Mesenchymal stem cell (in vitro differentiated cells and primary cell): ENCODE measurements at regions not wholly inside any gene's neighbourhood (a gene's known extent, or its start where the extent isn't known, plus 50 kb on each side); places are given as distances from the start of the nearest gene placed in this dataset.
A peak's percentile ranks its signal among the peaks of the same experiment; 100 is the strongest.

ENCODE experiments used
- DNase-seq: peaks from one replicate; pipeline ENCODE4 v3.0.0-alpha.2; 2013
- H2AFZ ChIP-seq: one replicate; pipeline ENCODE4 v1.6.1; 2013; ENCODE audit warnings: low read depth, mild to moderate bottlenecking, control low read depth, inconsistent platforms, low read length, moderate library complexity
- H2AK5ac ChIP-seq: 2 replicates; pipeline ENCODE4 v1.6.1; 2013; ENCODE audit warnings: low read length, moderate library complexity, mild to moderate bottlenecking, inconsistent platforms; ENCODE audit not compliant: severe bottlenecking
- H2BK120ac ChIP-seq: one replicate; pipeline ENCODE4 v1.6.1; 2013; ENCODE audit warnings: low read depth, mild to moderate bottlenecking, inconsistent platforms, low read length, moderate library complexity
- H2BK12ac ChIP-seq, 2 experiments: one replicate each; pipeline ENCODE4 v1.6.1; 2013; ENCODE audit warnings: inconsistent platforms in 2 of 2, low read length in 2 of 2, mild to moderate bottlenecking in 2 of 2, moderate library complexity in 2 of 2, control low read depth in 1 of 2
- H2BK15ac ChIP-seq: one replicate; pipeline ENCODE4 v1.6.1; 2013; ENCODE audit warnings: mild to moderate bottlenecking, low read depth, inconsistent platforms; ENCODE audit not compliant: poor library complexity, severe bottlenecking
- H2BK5ac ChIP-seq: 2 replicates; pipeline ENCODE4 v1.6.1; 2013; ENCODE audit warnings: low read depth, mild to moderate bottlenecking, low read length, control low read depth, inconsistent platforms; ENCODE audit not compliant: poor library complexity, severe bottlenecking
- H3K14ac ChIP-seq, 2 experiments: one replicate each; pipeline ENCODE4 v1.6.1; 2013; ENCODE audit warnings: inconsistent platforms in 2 of 2, low read length in 2 of 2, control low read depth in 1 of 2, mild to moderate bottlenecking in 1 of 2, moderate library complexity in 1 of 2
- H3K18ac ChIP-seq, 2 experiments: one replicate each; pipeline ENCODE4 v1.6.1; 2013; ENCODE audit warnings: inconsistent platforms in 2 of 2, low read length in 2 of 2, control low read depth in 1 of 2, low read depth in 1 of 2, mild to moderate bottlenecking in 1 of 2
- H3K23ac ChIP-seq, 2 experiments: one replicate each; pipeline ENCODE4 v1.6.1; 2013; ENCODE audit warnings: inconsistent platforms in 2 of 2, low read length in 2 of 2, mild to moderate bottlenecking in 2 of 2, moderate library complexity in 2 of 2, control low read depth in 1 of 2
- H3K27ac ChIP-seq: 2 replicates; pipeline ENCODE4 v1.5.1; 2013; ENCODE audit warnings: mild to moderate bottlenecking, moderate library complexity, low read length, control low read depth, inconsistent platforms; ENCODE audit not compliant: poor library complexity, severe bottlenecking
- H3K27me3 ChIP-seq, 2 experiments: 2 replicates each; pipeline versions ENCODE4 v1.6.1 to v1.7.0; 2013; ENCODE audit warnings: low read length in 2 of 2, mild to moderate bottlenecking in 2 of 2, moderate library complexity in 2 of 2, control low read depth in 1 of 2, inconsistent platforms in 1 of 2; ENCODE audit not compliant: control insufficient read depth in 1 of 2, insufficient read depth in 1 of 2
- H3K36me3 ChIP-seq, 2 experiments: 2 replicates each; pipeline versions ENCODE4 v1.6.1 to v1.7.0; 2013; ENCODE audit warnings: low read length in 2 of 2, control low read depth in 1 of 2, inconsistent platforms in 1 of 2, low read depth in 1 of 2, mild to moderate bottlenecking in 1 of 2; ENCODE audit not compliant: insufficient read depth in 2 of 2, control insufficient read depth in 1 of 2
- H3K4ac ChIP-seq, 2 experiments: one replicate each; pipeline ENCODE4 v1.6.1; 2013; ENCODE audit warnings: inconsistent platforms in 2 of 2, low read length in 2 of 2, mild to moderate bottlenecking in 2 of 2, moderate library complexity in 2 of 2, control low read depth in 1 of 2, low read depth in 1 of 2
- H3K4me1 ChIP-seq: 2 replicates; pipeline ENCODE4 v1.6.1; 2013; ENCODE audit warnings: low read depth, low read length, control low read depth; ENCODE audit not compliant: control insufficient read depth, insufficient read depth
- H3K4me2 ChIP-seq: 2 replicates; pipeline ENCODE4 v1.6.1; 2013; ENCODE audit warnings: low read length, mild to moderate bottlenecking, inconsistent platforms; ENCODE audit not compliant: poor library complexity, severe bottlenecking
- H3K4me3 ChIP-seq, 2 experiments: 2 replicates each; pipeline versions ENCODE4 v1.5.1 to v1.7.0; 2013; ENCODE audit warnings: low read length in 2 of 2, mild to moderate bottlenecking in 2 of 2, control low read depth in 1 of 2, low read depth in 1 of 2; ENCODE audit not compliant: insufficient read depth in 1 of 2
- H3K79me1 ChIP-seq: replicated peaks from 2 replicates; pipeline ENCODE4 v1.6.1; 2013; ENCODE audit warnings: mild to moderate bottlenecking, control low read depth, low read length, inconsistent platforms; ENCODE audit not compliant: poor library complexity, severe bottlenecking
- H3K9ac ChIP-seq: 2 replicates; pipeline ENCODE4 v1.7.0; 2013; ENCODE audit warnings: mild to moderate bottlenecking, low read length, moderate library complexity
- H3K9me3 ChIP-seq: 2 replicates; pipeline ENCODE4 v1.7.0; 2013; ENCODE audit warnings: mild to moderate bottlenecking, low read length; ENCODE audit not compliant: control insufficient read depth
- H4K8ac ChIP-seq: one replicate; pipeline ENCODE4 v1.6.1; 2013; ENCODE audit warnings: inconsistent platforms, mild to moderate bottlenecking, low read length, moderate library complexity
- H4K91ac ChIP-seq: one replicate; pipeline ENCODE4 v1.6.1; 2013; ENCODE audit warnings: mild to moderate bottlenecking, low read length, inconsistent platforms
- WGBS: methylation state at CpG from one replicate; pipeline ENCODE4 v1.1.7; 2013; ENCODE audit warnings: mixed read lengths; 5-methylcytosine and 5-hydroxymethylcytosine counted together

DNA sequence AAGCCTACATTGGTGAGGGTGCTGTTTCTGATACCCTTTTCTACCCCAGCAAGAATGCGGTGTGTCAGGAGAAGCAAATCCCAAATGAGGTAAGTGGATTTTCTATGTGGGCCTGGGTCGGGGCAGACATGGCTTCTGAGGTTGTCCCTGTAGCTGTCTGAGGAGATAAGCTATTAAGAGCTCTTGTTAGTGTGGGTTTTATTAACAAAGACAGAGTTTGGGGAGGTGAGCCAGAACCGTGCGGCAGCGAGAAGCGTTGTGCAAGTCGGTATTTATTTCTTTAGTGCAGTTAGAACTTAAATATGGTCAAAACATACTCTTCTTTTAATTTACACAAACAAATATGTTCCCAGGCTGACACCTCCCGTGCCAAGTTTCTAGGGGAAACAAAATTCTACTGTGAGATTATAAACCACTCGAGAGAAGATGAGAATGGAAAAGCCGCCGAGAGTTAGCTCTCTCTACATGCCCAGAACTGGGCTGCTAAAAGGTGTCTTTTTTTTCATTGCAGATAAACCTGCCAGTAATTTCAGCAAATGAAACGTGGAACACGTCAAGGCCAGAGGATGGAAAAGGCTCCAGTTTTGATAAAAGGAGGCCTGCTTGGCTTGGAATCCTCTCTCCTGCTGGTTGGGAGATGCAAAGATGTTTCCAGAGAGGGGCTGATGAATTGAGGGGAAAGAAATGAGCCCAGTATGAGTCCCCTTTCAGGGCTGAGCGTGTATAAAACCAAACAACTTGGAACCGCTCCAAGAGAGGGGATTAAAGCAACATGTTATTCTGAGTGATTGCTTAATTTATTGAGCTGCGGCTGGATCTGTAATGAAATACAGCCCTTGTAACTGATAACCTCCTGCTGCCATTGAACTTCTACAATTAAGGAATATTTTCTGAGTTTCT lies 254.6 kb downstream of the MRTFB start:
- H3K4me3 ChIP-seq: no peak overlapping the region
- H3K79me1 ChIP-seq: peaks cover 35% of the 10 kb centered on the region
- H2AK5ac ChIP-seq: peak overlapping the region; percentile 77
- H2BK5ac ChIP-seq: no peak overlapping the region
- no peaks in the 10 kb centered on the region for H3K27me3 ChIP-seq
- peaks cover 8% of the 10 kb centered on the region for H3K4me1 ChIP-seq
- no peak for DNase-seq
- no peak overlapping the region for H3K18ac ChIP-seq
- no peak overlapping the region for H2BK120ac ChIP-seq
- no peak overlapping the region for H3K4me2 ChIP-seq
- H4K91ac ChIP-seq: no peak overlapping the region
- no peaks in the 10 kb centered on the region for H3K9me3 ChIP-seq
- H2BK15ac ChIP-seq: no peak overlapping the region
- no peak overlapping the region for H3K14ac ChIP-seq
- no peak overlapping the region for H4K8ac ChIP-seq
- no peak overlapping the region for H3K9ac ChIP-seq
- H3K4ac ChIP-seq: no peak overlapping the region
- no peak overlapping the region for H3K23ac ChIP-seq
- H2BK12ac ChIP-seq: no peak overlapping the region
- 93% methylated on average over 11 of the region's 16 CpGs for WGBS
- H3K36me3 ChIP-seq: peaks cover 18 to 40% of the 10 kb centered on the region in 2 experiments
- H3K27ac ChIP-seq: no peak overlapping the region
- H2AFZ ChIP-seq: no peak overlapping the region

DNA sequence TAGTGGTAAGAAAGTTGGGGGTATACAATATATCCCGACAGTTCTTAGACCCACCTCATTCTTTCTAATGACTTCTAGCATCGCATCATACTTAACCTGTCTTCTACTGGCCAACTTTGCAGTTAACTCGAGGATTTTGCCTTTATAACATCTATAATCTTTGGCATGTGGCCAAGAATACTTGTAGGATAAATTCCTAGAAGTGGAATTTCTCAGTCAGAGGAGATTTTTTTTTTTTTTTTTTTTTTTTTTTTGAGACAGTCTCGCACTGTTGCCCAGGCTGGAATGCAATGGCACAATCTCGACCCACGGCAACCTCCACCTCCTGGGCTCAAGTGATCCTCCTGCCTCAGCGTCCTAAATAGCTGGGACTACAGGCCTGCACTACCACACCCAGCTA lies 253.5 kb downstream of the MRTFB start:
- Histone ChIP-seq H4K8ac (no peak overlapping the region), H3K9ac (no peak overlapping the region), H3K27ac (peak overlapping the region; percentile 13), H3K23ac (no peak overlapping the region), H3K4me2 (no peak overlapping the region), H2AK5ac (no peak overlapping the region), H2BK15ac (no peak overlapping the region), H2BK12ac (no peak overlapping the region), H3K4ac (no peak overlapping the region), H2BK120ac (no peak overlapping the region), H3K79me1 (peaks cover 38% of the 10 kb centered on the region), H2BK5ac (no peak overlapping the region), H2AFZ (no peak overlapping the region), H3K27me3 (no peaks in the 10 kb centered on the region), H3K14ac (no peak overlapping the region), H3K4me3 (no peak overlapping the region), H3K18ac (no peak overlapping the region), H4K91ac (no peak overlapping the region), H3K4me1 (peaks cover 8% of the 10 kb centered on the region), H3K9me3 (no peaks in the 10 kb centered on the region), H3K36me3 (peaks cover 19 to 32% of the 10 kb centered on the region in 2 experiments)
- no peak for DNase-seq
- no CpG with 5 or more reads among the region's 7 CpGs for WGBS

DNA sequence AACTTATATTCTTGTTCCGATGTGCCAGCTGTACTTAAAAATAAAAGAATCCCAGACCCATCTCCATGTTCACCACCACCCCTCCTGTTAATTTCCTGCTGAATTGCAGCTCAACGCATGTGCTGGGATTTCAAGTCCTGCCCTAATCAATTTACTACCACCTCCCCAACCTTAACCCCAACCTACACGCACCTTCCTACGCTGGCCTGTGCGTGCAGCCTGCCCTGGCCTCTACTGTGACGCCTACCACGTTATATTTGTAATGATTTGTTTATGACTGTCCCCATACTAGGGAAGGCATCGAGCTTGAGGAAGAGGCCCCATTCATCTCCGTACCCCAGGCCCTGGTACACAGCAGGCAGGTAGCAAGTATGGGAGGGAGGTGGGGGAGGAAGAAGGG lies 251.1 kb downstream of the MRTFB start:
- H4K8ac ChIP-seq: no peak overlapping the region
- H2BK5ac ChIP-seq: no peak overlapping the region
- H2AFZ ChIP-seq: no peak overlapping the region
- H3K4me1 ChIP-seq: peaks cover 10% of the 10 kb centered on the region
- peaks cover 3 to 22% of the 10 kb centered on the region in 2 experiments for H3K36me3 ChIP-seq
- 96% methylated on average over 9 of the region's 9 CpGs for WGBS
- no peak overlapping the region for H2BK15ac ChIP-seq
- H4K91ac ChIP-seq: no peak overlapping the region
- H3K79me1 ChIP-seq: peaks cover 33% of the 10 kb centered on the region
- no peak for DNase-seq
- H3K4me2 ChIP-seq: no peak overlapping the region
- no peak overlapping the region for H3K23ac ChIP-seq
- H3K27ac ChIP-seq: no peak overlapping the region
- no peak overlapping the region for H3K18ac ChIP-seq
- no peaks in the 10 kb centered on the region for H3K27me3 ChIP-seq
- no peak overlapping the region for H3K9ac ChIP-seq
- H3K4me3 ChIP-seq: no peak overlapping the region
- H3K4ac ChIP-seq: no peak overlapping the region
- H3K14ac ChIP-seq: no peak overlapping the region
- no peak overlapping the region for H2AK5ac ChIP-seq
- no peak overlapping the region for H2BK120ac ChIP-seq
- H2BK12ac ChIP-seq: no peak overlapping the region
- no peaks in the 10 kb centered on the region for H3K9me3 ChIP-seq

DNA sequence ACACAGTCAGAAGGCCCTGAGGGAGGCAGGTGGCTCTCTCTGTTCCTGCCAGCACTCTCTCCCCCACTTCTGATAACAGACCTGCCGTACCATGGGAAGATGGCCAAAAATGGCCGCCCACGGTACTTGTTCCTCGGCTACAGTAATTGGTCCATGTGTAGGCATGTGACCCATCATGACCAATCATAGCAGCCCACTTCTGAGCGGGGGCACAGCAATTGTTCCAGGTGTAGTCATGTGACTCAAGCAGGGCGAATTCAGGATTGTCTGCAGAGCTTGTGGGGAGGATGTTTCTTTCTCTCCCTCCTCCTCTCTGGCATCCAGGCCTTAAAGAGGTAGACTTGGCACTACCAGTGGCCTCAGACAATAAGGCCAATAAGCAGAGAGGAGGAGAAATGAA lies 250.4 kb downstream of the MRTFB start:
- Histone ChIP-seq H3K23ac (no peak overlapping the region), H3K27me3 (no peaks in the 10 kb centered on the region), H2AK5ac (no peak overlapping the region), H2BK15ac (no peak overlapping the region), H3K9ac (no peak overlapping the region), H3K4me2 (no peak overlapping the region), H3K4me1 (peaks cover 10% of the 10 kb centered on the region), H2AFZ (no peak overlapping the region), H3K4me3 (no peak overlapping the region), H3K18ac (no peak overlapping the region), H3K79me1 (peaks cover 30% of the 10 kb centered on the region), H2BK5ac (no peak overlapping the region), H2BK120ac (no peak overlapping the region), H3K4ac (no peak overlapping the region), H3K27ac (no peak overlapping the region), H3K14ac (no peak overlapping the region), H4K8ac (no peak overlapping the region), H2BK12ac (no peak overlapping the region), H4K91ac (no peak overlapping the region), H3K9me3 (no peaks in the 10 kb centered on the region), H3K36me3 (peaks cover 3 to 17% of the 10 kb centered on the region in 2 experiments)
- 99% methylated on average over 5 of the region's 6 CpGs for WGBS
- DNase-seq: no peak
